Stomach (tissue), 8 donors: ENCODE measurements at regions not wholly inside any gene's neighbourhood (a gene's known extent, or its start where the extent isn't known, plus 50 kb on each side); places are given as distances from the start of the nearest gene placed in this dataset.

Source experiments
- DNase-seq, 2 donors: peaks; one replicate each; pipeline versions ENCODE4 v3.0.0 to v3.0.0-alpha.2; 2013 to 2019
- H3K27ac ChIP-seq, 5 donors: fragments of 200-600 bp in 4 of 5; sonication (generic) in 4 of 5; one replicate each; pipeline ENCODE4 v1.5.1; 2013 to 2019; ENCODE audit warnings: mild to moderate bottlenecking in 1 of 5, moderate library complexity in 1 of 5
- H3K27me3 ChIP-seq, 3 donors: fragments of 200-600 bp; sonication (generic); one replicate each; pipeline ENCODE4 v1.5.1; 2017 to 2019; ENCODE audit warnings: mixed run types in 1 of 3
- H3K36me3 ChIP-seq, 4 donors: fragments of 200-600 bp; sonication (generic); 1 replicate in 3 of 4; 2 replicates in 1 of 4; pipeline ENCODE4 v1.5.1; 2016 to 2019
- H3K4me1 ChIP-seq, 4 donors: fragments of 200-600 bp; sonication (generic); one replicate each; pipeline ENCODE4 v1.5.1; 2016 to 2019
- H3K4me3 ChIP-seq, 4 donors: fragments of 200-600 bp; sonication (generic) in 3 of 4; one replicate each; pipeline ENCODE4 v1.5.1; 2016 to 2019; ENCODE audit warnings: mild to moderate bottlenecking in 1 of 4
- H3K9me3 ChIP-seq, 4 donors: fragments of 200-600 bp; sonication (generic); one replicate each; pipeline ENCODE4 v1.5.1; 2016 to 2019
- EP300 ChIP-seq: sonication (generic); formaldehyde crosslinking; IDR thresholded peaks from one replicate; pipeline ENCODE4 v1.6.1; 2017; ENCODE audit warnings: antibody characterized with exemption
- POLR2A ChIP-seq, 4 donors: fragments of 450-650 bp; IDR thresholded peaks; one replicate each; pipeline ENCODE4 v1.6.1; 2016; ENCODE audit warnings: antibody characterized with exemption in 4 of 4, control low read depth in 2 of 4, mild to moderate bottlenecking in 1 of 4, moderate library complexity in 1 of 4
- POLR2AphosphoS5 ChIP-seq, 3 donors: sonication (generic); formaldehyde crosslinking; IDR thresholded peaks; one replicate each; pipeline ENCODE4 v1.6.1; 2016; ENCODE audit warnings: antibody characterized with exemption in 3 of 3
- WGBS, 5 donors: extraction: QIAGEN DNeasy Blood & Tissue Kit in 3 of 5; methylation state at CpG; one replicate each; pipeline versions ENCODE4 v1.1.5 to v1.1.7; 2013 to 2018; 5-methylcytosine and 5-hydroxymethylcytosine counted together
- intact Hi-C: fragments of 100-400 bp; cut with DNase I; formaldehyde crosslinking; loops from one replicate; pipeline ENCODE4 v1.15.1; 2023; ENCODE audit warnings: low total_unique reads
- TF ChIP-seq, protein P1 (sequence below), 7 experiments: fragments of 450-650 bp in 4 of 7; fragments of 200-600 bp in 3 of 7; sonication (generic) in 3 of 7; IDR thresholded peaks; one replicate each; pipeline ENCODE4 v1.5.1; 2016 to 2019; ENCODE audit warnings: antibody characterized with exemption in 7 of 7, control low read depth in 2 of 7, mild to moderate bottlenecking in 1 of 7
- donor health status: healthy with polysubstance abuse.
- donor health status: Bipolar disorder and iron deficiency.
- donor health status: healthy.

DNA sequence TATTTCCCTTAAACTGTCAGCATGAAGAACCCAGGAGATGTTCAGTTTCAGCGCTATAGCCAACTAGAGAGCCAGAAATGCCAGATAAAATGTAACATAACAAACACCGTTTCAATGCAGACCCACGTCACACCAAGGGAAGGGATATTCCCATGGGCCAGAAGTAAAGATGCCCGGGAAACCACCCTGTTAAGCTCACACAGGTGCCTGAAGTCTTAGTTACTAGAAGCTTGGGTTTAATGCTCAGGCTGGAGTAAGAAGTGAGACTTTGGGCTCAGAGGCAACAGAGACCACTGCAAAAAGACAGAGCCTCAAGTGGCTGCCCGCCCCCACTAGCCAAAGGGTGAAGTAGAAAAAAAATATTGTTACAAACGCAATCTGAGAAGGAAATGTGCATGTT lies 52.3 kb downstream of the SYNE3 start:
- H3K36me3 ChIP-seq, result peaks cover 0 to 30% (median 22%) of the 10 kb centered on the region in 4 donors
- TF ChIP-seq, protein P1, sequence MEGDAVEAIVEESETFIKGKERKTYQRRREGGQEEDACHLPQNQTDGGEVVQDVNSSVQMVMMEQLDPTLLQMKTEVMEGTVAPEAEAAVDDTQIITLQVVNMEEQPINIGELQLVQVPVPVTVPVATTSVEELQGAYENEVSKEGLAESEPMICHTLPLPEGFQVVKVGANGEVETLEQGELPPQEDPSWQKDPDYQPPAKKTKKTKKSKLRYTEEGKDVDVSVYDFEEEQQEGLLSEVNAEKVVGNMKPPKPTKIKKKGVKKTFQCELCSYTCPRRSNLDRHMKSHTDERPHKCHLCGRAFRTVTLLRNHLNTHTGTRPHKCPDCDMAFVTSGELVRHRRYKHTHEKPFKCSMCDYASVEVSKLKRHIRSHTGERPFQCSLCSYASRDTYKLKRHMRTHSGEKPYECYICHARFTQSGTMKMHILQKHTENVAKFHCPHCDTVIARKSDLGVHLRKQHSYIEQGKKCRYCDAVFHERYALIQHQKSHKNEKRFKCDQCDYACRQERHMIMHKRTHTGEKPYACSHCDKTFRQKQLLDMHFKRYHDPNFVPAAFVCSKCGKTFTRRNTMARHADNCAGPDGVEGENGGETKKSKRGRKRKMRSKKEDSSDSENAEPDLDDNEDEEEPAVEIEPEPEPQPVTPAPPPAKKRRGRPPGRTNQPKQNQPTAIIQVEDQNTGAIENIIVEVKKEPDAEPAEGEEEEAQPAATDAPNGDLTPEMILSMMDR (IDR thresholded peaks at IDR 0.05), result no peak
- no peak for TF ChIP-seq POLR2A (IDR thresholded peaks at IDR 0.05)
- no peak for TF ChIP-seq EP300
- TF ChIP-seq POLR2AphosphoS5 (IDR thresholded peaks at IDR 0.05), result no peak
- H3K4me1 ChIP-seq, result peaks cover 17 to 54% (median 40%) of the 10 kb centered on the region in 4 donors
- 58 to 74% (median 69%) methylated on average over 6 of the region's 6 CpGs for WGBS, 5 donors
- H3K4me3 ChIP-seq, result no peak overlapping the region
- H3K9me3 ChIP-seq, result no peaks in the 10 kb centered on the region
- peak overlapping the region; percentile 14 to 74 (median 35) for H3K27ac ChIP-seq
- intact Hi-C loops, result no loop called here
- no peak for DNase-seq
- no peaks in the 10 kb centered on the region for H3K27me3 ChIP-seq

DNA sequence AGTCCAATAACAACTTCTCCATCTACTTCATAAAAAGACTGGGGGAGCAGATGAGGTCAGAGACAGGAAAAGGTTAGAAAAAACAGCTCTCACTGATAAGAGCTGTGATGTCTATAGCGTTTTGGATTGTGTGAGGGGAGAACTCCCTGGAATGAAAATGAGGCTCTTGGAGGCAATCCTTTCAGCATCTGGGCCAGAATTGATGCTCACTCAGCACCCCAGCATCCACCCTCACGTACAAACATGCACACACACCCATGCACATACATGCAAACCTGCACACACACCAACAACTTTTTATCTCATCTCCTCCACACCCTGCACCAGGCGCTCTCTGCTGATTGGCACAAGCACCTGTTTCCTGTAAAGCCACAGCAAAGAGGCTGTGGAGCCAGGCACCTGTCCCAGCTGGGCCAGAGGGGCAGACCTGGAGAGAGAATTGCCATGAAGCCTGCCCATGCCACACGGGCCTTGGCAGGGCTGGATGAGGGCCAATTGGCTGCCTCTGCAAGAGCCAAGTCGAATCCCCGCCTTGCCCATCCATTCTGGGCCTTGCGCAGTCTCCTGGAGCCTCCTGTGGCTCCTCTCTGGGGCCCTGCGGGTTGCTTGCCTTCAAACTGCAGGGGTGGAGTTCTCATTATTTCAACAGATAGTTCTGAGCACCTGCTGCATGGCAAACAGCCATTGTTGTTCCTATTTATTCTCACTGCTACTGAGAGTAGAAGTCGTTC lies 53.1 kb downstream of the SYNE3 start:
- Histone ChIP-seq H3K4me1 (peaks cover 10 to 46% (median 36%) of the 10 kb centered on the region in 4 donors), H3K27ac (peak overlapping the region; percentile 33 to 74 (median 67)), H3K27me3 (no peaks in the 10 kb centered on the region), H3K36me3 (peaks cover 0 to 26% (median 21%) of the 10 kb centered on the region in 4 donors), H3K4me3 (no peak overlapping the region), H3K9me3 (no peaks in the 10 kb centered on the region)
- TF ChIP-seq POLR2AphosphoS5 (IDR thresholded peaks at IDR 0.05), result peak in 1 of 3 donors; percentile 28
- TF ChIP-seq POLR2A (IDR thresholded peaks at IDR 0.05), result no peak
- TF ChIP-seq, protein P1 (IDR thresholded peaks at IDR 0.05), result no peak
- TF ChIP-seq EP300, result no peak
- intact Hi-C loops, result no loop called here
- peak; percentile 52 to 62 for DNase-seq
- 24 to 47% (median 32%) methylated on average over 8 to 9 of the region's 9 CpGs for WGBS, 5 donors

DNA sequence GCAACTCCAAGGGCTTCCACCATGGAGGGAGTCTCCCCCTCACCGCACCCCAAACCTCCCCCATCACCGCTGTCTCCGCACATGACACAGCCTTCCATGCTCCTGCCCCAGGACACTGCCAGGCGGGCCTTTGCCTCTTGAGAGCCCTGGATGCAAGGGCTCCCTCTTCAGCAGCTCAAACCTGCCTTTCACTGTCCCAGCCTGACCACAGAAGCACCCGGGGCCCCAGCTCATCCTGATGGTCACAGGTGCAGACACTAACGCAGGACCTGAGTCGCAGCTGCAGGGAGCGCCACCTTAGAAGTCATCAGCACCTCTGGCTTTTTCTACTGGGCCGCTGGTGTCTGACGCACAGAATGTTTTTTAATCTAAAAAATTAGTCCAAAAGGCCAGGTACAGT lies 54.0 kb downstream of the SYNE3 start:
- Histone ChIP-seq H3K4me3 (no peak overlapping the region), H3K27ac (peak overlapping the region in 2 of 5 donors; percentile 67 to 74), H3K27me3 (no peaks in the 10 kb centered on the region), H3K36me3 (peaks cover 0 to 20% (median 17%) of the 10 kb centered on the region in 4 donors), H3K4me1 (peaks cover 6 to 38% (median 28%) of the 10 kb centered on the region in 4 donors), H3K9me3 (no peaks in the 10 kb centered on the region)
- intact Hi-C loops, result no loop called here
- WGBS, 5 donors, result 90 to 99% (median 96%) methylated on average over 8 to 10 of the region's 10 CpGs
- TF ChIP-seq POLR2AphosphoS5 (IDR thresholded peaks at IDR 0.05), result no peak
- TF ChIP-seq POLR2A (IDR thresholded peaks at IDR 0.05), result no peak
- TF ChIP-seq, protein P1 (IDR thresholded peaks at IDR 0.05), result no peak
- TF ChIP-seq EP300, result no peak
- DNase-seq, result no peak

DNA sequence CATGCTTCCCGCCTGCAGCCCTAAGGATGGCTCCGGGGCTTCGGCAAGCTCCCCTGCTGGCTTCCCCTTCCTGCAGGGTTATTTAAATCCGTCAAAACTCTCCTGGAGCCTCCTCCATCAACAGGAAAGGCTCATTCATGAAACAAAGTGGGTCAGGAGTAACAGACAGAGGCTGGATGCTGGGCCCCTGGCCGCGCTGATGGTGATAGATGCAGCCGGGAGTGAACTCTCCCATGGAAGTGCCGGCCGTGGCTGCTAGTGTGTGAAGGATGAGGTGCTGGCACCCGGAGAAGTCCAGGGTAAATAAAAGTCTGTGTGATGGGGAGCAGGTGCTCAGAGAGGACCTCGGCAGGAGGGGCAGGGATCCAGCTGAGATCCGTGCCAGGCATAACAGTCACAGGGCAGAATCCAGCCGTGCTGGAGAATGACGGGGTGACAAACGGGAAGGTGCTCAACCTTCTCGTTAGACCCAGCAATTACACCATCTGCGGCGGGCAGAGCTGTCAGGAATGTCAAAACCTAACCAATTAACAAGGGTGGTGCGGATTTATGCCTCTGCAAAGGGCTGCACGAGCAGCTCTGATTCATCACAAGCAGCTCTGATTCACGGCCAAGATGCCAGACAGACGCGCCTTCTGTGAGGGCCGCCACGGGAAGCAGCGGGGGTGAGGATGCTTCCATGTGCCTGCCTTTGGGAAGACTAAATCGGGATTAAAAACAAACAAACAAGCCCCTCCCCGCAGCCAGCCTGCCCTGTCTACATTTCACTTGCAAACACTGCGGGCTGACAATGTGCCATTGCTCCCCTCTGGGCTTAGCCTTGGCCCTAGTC lies 55.6 kb downstream of the SYNE3 start:
- no peaks in the 10 kb centered on the region for H3K9me3 ChIP-seq
- no peak overlapping the region for H3K4me3 ChIP-seq
- H3K4me1 ChIP-seq, result peaks cover 6 to 40% (median 29%) of the 10 kb centered on the region in 4 donors
- peak overlapping the region in 1 of 5 donors; percentile 4 for H3K27ac ChIP-seq
- no peak for TF ChIP-seq EP300
- TF ChIP-seq POLR2AphosphoS5 (IDR thresholded peaks at IDR 0.05), result peak; percentile 12 to 85 (median 16)
- H3K27me3 ChIP-seq, result no peaks in the 10 kb centered on the region
- intact Hi-C loops, result no loop called here
- DNase-seq, result peak in 1 of 2 donors; percentile 69
- 34 to 56% (median 48%) methylated on average over 28 to 29 of the region's 29 CpGs for whole genome bisulfite sequencing, 5 donors
- peaks cover 0 to 11% (median 9%) of the 10 kb centered on the region in 4 donors for H3K36me3 ChIP-seq
